GM20000 (cell line): ENCODE measurements at regions not wholly inside any gene's neighbourhood (a gene's known extent, or its start where the extent isn't known, plus 50 kb on each side); places are given as distances from the start of the nearest gene placed in this dataset.
"Not testable (repeated sequence)": the region's sequence is repeated elsewhere in the genome, so short reads cannot be mapped to it uniquely, and the experiment has no call there.

Experiments used
- DNase-seq: peaks from one replicate; pipeline ENCODE4 v3.0.0; 2012; ENCODE audit warnings: low spot score
- TF ChIP-seq, protein P1 (sequence below): IDR thresholded peaks from 2 replicates; pipeline ENCODE4 v1.5.1; 2012; ENCODE audit warnings: mild to moderate bottlenecking, control low read depth; ENCODE audit errors: extremely low read depth, missing control alignments

DNA sequence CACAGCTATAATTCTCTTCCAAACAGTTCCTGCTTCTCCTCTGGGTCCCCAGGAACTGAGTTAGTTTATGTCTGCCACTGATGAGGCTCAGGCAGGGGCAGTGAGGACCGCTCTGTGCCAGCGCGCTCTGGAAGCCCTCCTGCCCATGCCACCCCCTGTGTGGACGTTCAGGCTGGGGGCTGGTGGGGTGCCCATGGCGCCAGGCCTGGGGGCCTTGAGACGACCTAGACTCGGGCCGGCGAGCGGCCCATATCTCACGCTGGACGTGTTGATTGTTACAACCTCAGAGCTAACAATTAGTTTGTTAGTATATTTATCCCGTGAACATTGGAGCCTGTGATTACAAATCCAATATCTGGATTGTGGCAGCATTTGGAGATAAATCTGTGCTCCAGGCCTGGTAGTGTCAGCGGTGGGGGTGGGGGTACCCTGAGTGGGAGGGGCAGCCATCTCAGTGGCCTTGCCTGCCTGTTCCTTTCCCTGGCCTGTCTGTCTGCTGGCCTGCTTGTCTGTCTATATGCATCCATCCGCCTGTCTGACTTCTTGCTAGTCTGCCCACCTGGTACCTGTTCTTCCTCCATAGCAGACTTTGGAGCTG lies 256.5 kb upstream of the MVB12B start:
- no peak for DNase-seq
- TF ChIP-seq, protein P1, sequence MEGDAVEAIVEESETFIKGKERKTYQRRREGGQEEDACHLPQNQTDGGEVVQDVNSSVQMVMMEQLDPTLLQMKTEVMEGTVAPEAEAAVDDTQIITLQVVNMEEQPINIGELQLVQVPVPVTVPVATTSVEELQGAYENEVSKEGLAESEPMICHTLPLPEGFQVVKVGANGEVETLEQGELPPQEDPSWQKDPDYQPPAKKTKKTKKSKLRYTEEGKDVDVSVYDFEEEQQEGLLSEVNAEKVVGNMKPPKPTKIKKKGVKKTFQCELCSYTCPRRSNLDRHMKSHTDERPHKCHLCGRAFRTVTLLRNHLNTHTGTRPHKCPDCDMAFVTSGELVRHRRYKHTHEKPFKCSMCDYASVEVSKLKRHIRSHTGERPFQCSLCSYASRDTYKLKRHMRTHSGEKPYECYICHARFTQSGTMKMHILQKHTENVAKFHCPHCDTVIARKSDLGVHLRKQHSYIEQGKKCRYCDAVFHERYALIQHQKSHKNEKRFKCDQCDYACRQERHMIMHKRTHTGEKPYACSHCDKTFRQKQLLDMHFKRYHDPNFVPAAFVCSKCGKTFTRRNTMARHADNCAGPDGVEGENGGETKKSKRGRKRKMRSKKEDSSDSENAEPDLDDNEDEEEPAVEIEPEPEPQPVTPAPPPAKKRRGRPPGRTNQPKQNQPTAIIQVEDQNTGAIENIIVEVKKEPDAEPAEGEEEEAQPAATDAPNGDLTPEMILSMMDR = no peak

DNA sequence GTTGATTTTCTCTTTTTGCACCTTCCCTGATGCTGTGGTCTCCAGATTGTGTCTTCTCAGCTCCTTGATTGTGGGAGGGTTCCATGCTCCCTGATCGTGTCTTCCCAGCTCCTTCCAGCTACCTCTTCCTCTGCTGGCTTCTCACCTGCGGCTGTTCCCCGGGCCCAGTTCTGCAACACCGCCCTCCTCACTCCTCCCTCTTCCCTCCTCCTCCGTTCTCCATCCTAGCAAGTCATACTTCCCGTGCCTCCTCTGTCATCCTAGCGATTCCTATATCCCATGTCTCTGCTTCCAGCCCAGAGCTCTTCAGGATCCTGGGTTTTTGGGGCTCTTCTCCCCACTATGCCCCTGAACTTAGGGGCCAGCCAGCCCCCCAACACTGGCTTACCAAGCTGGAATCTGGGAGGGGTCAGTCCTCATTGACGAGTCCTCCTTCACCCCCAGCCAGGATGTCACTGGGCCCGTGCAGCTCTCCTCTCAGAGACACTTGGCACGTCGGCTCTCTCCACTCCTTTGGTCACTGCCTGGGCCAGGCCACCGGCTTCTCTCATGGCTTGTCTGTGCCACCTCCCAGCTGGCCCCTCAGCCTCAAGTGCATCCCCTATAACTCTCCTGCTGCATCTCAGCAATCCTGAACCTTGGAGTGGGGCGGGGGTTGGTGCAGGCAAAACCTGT lies 255.4 kb upstream of the MVB12B start:
- TF ChIP-seq, protein P1 = no peak
- no peak for DNase-seq

DNA sequence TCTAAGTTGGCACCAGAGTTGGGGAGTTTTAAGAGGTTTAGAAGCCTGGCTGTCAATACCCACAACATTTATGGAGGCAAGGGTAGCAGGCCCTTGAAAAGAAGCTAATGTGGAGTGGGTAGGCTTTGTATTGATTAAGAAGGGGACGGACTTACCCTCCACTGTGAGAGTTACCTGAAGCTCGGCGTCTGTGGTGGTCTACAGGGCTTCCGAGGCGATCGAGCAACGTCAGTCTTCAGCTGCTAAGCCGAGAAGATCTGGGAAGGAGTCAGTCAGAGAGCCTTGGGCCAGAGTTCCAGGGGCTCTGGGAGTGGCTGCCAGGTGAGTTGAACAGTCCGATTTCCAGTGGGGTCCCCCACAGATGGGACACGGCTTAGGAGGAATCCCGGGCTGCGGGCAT lies 249.0 kb upstream of the MVB12B start:
- DNase-seq = not testable (repeated sequence)

DNA sequence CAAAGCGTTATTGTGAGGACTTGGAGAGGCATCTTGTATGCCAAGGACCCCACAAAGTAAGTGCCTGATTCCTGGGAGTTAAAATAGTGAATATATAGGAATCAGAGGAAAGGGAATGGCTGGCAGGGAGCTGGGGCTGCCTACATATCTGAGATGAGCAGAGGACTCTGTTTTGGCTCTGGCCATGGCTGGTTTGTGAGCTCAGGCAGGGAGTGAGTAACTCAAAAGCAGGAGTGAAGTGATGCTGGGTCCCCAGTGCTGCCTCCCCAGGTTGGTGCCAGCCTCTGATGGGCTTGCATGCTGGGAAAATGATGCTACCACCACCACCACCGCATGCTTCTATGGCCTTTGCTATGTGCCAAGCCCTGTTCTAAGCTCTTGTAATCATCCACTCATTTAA lies 246.0 kb upstream of the MVB12B start:
- no peak for DNase-seq
- TF ChIP-seq, protein P1 = no peak

DNA sequence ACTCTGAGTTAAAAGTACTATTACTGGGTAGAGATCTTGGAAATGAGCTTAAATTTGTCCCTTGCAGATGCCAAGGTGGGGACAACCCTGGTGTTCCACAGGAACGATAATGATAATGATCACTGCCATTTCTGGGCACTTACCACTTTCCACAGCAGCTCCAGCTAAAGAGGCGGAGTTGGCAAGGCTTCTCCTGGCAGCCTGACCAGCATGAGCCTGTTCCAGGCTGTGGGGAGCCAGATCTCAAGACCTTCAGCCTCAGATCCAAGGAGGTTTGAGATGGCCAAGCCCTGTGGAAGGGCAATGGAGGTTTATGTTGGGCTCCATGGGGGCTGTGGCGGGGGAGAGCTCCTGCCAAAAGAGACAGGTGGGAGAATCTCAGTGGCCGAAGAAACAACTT lies 244.9 kb upstream of the MVB12B start:
- TF ChIP-seq, protein P1 = no peak

DNA sequence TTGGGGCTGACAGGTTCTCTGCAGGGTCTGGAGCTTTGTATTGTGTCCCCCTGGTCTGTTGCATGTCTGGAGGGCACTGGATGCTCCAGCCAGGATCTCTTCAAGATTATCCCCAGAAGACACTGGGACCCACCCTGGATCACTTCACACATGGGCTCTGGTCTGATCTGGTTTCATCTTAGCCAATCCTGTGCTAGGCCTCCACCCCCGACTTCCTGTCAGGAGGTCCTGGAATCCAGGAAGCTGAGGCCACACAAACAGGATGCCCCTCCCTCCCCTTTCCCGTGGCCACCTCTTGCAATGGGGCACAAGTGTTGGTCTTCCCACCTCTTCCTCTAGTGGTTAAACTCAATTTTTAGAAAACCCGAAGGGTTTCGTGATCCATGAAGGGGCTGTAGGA lies 242.6 kb upstream of the MVB12B start:
- TF ChIP-seq, protein P1 = no peak
- no peak for DNase-seq

More for the DNA sequence above, 244.9 kb upstream of the MVB12B start:
- no peak for DNase-seq

DNA sequence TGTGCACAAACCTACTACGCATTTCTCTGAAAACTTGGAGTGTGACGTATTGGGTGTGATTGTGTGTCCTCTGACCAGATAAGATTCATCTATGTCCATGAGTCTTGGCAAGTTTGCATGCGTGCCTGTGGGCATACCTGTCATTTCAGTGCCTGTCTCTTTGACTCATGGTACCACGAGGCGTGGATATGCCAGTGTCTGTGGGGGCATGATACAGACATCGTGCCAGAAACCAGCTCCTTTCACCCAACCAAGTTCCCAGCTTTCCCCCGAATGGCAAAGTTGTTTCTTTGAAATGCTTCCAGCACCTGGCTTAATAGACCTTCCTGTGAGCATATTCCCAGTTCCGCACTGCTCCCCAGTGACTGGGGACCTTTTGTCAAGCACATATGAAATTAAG lies 241.9 kb upstream of the MVB12B start:
- no peak for DNase-seq
- TF ChIP-seq, protein P1 = no peak

DNA sequence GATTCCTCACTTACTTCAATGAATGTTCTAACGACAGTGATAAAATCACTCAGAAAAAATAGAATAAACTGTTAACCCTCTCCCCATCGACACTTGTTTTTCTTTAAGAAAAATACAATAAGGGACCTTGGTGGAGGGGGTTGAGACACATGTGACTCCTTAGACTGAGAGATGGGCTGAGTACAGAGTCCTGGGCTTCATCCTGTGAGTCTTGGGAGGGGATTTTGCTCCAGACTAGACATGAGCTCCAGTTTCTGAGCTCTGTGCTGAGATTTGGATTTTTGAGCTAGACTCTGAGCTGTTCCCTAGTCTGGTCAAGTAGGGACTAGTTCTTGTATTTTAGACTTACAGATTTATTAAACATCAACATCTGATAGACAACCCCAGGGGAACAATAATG lies 241.5 kb upstream of the MVB12B start:
- DNase-seq = no peak
- TF ChIP-seq, protein P1 = no peak
